Body of pancreas (tissue), 4 donors: ENCODE measurements at regions not wholly inside any gene's neighbourhood (a gene's known extent, or its start where the extent isn't known, plus 50 kb on each side); places are given as distances from the start of the nearest gene placed in this dataset.

ENCODE experiments used
- CTCF ChIP-seq, 7 experiments: fragments of 450-650 bp in 4 of 7; fragments of 200-600 bp in 3 of 7; sonication (generic) in 3 of 7; IDR thresholded peaks; one replicate each; pipeline ENCODE4 v1.5.1; 2016 to 2019; ENCODE audit warnings: antibody characterized with exemption in 7 of 7
- POLR2A ChIP-seq, 3 donors: fragments of 450-650 bp; IDR thresholded peaks; one replicate each; pipeline ENCODE4 v1.6.1; 2016; ENCODE audit warnings: antibody characterized with exemption in 3 of 3, mild to moderate bottlenecking in 2 of 3

- TF ChIP-seq POLR2A (IDR thresholded peaks at IDR 0.05) (no peak), CTCF (IDR thresholded peaks at IDR 0.05) (no peak)
These were observed 238.5 kb upstream of the PITRM1 start for GRCh38 chr10:3411044-3411443.
